Mammary epithelial cell (primary cell): ENCODE measurements at regions not wholly inside any gene's neighbourhood (a gene's known extent, or its start where the extent isn't known, plus 50 kb on each side); places are given as distances from the start of the nearest gene placed in this dataset.

Experiments
- EZH2 ChIP-seq: IDR thresholded peaks from 2 replicates; pipeline ENCODE4 v1.6.1; 2012; ENCODE audit warnings: low read length, inconsistent platforms, borderline replicate concordance
- TF ChIP-seq, protein P1 (sequence below), 2 donors: IDR thresholded peaks in 1 of 2; conservative IDR thresholded peaks in 1 of 2; 2 replicates each; pipeline ENCODE4 v1.5.1; 2011 to 2012; ENCODE audit warnings: inconsistent platforms in 2 of 2, low read length in 2 of 2, mild to moderate bottlenecking in 2 of 2, control low read depth in 1 of 2, low read depth in 1 of 2; ENCODE audit not compliant: insufficient read depth in 1 of 2; ENCODE audit errors: extremely low read depth in 1 of 2

DNA sequence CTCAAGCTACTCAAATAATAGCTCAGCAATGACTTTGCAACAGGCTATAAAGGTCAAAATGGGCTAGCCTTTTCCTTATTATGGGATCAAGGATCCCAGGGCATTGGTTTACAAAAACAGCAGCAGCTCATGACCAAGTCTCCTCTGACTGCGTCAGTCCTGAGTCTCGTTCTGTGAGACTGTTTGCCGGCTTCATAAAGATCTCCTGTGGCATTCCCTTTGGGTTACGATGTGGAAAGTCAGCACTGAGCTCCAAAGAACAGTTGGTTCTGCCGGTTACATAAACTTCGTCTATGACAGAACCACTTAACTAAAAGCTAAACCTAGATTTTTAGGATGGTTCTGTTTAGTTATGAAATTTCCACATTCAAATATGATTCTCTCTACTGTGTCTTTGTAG is 674.9 kb downstream of the ZEB2 start:
- TF ChIP-seq, protein P1, sequence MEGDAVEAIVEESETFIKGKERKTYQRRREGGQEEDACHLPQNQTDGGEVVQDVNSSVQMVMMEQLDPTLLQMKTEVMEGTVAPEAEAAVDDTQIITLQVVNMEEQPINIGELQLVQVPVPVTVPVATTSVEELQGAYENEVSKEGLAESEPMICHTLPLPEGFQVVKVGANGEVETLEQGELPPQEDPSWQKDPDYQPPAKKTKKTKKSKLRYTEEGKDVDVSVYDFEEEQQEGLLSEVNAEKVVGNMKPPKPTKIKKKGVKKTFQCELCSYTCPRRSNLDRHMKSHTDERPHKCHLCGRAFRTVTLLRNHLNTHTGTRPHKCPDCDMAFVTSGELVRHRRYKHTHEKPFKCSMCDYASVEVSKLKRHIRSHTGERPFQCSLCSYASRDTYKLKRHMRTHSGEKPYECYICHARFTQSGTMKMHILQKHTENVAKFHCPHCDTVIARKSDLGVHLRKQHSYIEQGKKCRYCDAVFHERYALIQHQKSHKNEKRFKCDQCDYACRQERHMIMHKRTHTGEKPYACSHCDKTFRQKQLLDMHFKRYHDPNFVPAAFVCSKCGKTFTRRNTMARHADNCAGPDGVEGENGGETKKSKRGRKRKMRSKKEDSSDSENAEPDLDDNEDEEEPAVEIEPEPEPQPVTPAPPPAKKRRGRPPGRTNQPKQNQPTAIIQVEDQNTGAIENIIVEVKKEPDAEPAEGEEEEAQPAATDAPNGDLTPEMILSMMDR (conservative IDR thresholded peaks at IDR 0.05 in 1 of 2, IDR thresholded peaks at IDR 0.05 in 1 of 2; ENCODE audit: extremely low read depth in 1 of 2, insufficient read depth in 1 of 2, low read depth in 1 of 2, low read length in 2 of 2), result no peak
- TF ChIP-seq EZH2, result no peak
